HG03469 (cell line): ENCODE measurements at regions not wholly inside any gene's neighbourhood (a gene's known extent, or its start where the extent isn't known, plus 50 kb on each side); places are given as distances from the start of the nearest gene placed in this dataset.

Source experiments
- ATAC-seq: cut with Tn5 transposase; IDR thresholded peaks from one replicate; pipeline ENCODE4 v1.9.1; 2021; ENCODE audit warnings: mild to moderate bottlenecking, moderate library complexity, moderate number of reproducible peaks; ENCODE audit not compliant: unreplicated experiment

- no peak for ATAC-seq
Measured at GRCh38 chr2:19725392-19725791, 176.4 kb downstream of the TTC32 start.

DNA sequence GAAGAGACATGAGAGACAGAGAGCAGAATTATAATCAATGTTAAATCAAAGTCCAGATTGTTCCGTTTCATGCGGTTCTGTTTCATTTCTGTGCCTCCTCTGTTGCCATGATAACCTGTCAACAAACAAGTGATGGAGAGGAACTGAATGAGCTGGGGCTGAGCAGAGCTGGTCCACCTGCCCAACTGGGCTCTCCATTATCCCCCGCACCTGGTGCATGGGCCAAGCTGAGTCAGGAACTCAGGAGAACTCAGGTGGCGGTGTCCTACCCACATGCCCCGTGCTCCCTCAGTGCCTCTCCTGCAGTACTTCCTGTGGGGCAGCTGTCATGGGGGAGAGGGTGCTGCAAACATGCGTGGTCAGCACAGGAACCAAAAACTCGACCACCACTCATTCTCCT, 178.8 kb downstream of the TTC32 start:
- no peak for ATAC-seq

- ATAC-seq: no peak
Measured at GRCh38 chr2:19722531-19722971, 179.2 kb downstream of the TTC32 start.

DNA sequence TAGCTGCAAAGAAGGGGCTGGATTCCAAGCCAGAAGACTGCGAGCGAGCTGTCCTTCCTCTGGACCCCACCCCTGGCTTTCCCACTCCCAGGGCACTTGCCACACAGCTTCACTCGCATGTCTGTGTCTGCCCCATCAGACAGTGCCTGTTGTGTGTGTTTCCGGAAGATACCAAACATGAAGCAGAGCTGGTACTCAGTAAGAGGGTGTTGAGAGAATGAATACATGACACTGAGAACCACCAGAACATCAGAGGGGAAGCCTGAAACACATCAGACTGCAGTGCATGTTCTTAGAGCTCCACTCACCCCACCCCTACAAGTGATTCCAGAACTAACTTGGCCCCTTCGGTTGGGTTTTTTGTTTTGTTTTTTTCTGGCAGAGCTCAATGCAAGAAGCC, 181.5 kb downstream of the TTC32 start:
- ATAC-seq: no peak

DNA sequence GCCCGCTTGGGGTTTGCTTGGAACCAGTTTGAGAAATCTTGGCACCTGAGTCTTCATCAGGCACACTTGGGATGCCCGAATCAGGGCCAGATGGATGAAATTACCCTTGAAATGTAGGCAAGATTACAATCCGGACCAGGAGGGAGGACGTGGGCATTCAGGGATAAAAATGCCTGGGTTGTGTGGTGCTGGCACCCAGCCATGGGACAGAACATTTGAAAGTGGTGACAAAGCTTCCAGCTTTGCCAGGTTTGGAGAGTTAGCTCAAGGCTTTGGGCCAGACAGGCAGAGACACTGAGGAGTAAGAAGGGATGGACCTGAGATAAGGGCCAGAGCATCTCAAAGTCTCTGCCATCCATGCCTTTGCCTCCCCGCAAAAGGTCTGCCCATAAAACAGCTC, 182.2 kb downstream of the TTC32 start:
- ATAC-seq: no peak

DNA sequence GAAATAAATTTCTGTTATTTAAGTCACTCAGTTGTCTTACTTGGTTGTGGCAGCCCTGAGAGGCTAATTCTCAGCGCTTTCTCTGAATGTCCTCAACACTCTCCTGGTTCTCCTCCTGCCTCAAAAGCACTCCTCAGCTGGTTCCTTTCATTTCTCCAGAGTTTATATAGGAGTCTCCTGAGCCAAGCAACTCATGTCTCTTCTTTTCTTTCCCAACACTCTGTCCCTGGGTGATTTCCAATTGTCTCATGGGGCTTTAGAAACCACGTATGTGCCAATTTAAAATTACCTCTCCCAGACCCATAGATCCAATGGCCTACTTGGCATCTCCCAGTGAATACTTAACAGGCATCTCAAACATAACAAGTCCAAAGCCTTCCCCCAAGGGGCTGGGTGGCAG, 184.3 kb downstream of the TTC32 start:
- ATAC-seq: no peak

DNA sequence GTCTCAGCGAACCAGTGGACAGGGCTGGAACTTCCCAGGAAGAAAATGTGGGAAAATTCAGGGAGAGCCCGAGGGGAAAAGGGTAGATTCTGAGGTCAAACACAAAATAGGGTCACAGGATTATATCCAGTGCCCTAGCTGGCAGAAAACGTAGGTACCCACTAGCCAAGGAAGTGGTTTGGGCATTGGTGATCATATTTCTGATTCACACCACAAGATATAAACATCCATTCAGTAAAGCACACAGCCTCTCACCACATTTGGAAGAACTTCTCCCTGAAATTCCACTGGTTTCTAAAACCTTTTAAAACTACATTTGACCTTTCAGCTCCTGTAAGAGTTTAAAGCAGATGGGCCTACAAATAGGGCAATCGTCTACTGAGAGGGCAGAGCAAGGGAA, 186.9 kb downstream of the TTC32 start:
- no peak for ATAC-seq

GRCh38 chr2:19712850-19713249, 188.9 kb downstream of the TTC32 start:
- no peak for ATAC-seq

DNA sequence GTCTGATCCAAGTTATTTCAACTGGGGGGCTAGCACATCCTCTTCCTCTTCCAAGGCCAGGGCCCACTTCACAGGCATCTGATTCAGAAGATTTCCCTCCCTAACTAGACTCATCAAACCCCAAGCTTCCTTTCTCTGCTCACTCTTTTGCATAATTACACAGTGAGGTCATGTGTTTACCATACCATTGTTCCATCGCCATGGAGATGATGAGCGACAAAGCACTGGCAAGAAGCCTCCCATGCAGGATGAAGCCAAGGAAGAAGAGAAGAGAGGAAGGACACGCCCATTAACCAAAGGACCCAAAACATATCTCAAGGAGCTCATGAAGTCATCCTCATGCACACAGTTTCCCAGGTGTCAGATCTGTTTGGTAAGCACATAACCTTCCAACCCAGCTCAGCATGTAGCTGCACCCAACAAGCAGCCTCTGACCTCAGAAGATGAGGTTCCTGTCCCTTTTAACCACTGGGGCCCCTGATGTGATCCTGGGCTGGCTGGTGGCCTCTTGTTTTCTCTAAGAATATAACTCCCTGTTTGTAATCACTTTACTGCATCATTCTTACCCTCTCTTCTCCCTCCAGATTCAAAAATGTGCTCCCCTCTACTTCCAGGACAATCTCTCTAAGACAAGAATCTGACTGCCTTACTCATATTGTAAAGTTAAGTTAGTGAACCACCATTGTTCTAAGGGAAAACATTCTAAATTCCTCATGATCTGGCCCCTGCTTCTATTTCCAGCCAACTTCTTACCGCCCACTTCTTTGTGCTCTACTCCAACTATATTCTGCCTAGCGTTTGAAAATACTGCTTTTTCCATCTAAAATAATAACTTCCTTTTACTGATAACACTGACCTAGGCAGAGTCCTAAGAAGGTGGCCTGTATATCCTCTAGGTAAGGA, 190.1 kb downstream of the TTC32 start:
- no peak for ATAC-seq

- no peak for ATAC-seq
Measured at GRCh38 chr2:19710230-19710629, 191.6 kb downstream of the TTC32 start.

GRCh38 chr2:19709553-19709952, 192.2 kb downstream of the TTC32 start:
- ATAC-seq: no peak

DNA sequence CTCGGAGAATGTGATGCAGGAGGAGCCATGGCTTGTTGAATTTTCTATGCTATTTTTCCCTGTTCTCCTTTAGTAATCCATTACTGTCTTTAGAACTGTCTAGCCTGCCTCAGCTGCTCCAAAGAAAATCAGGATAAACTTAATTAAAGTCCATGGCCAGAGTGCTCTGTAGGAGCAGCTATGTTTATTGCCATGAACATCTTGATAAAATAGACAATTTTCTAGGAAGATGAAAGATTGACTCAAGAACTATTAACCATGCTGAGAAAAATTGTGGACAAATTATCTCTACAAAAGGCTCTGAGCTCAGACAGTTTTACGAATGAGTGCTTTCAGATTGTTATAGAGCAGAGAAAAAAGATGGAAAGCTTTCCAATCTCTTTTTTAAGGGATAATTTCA, 193.0 kb downstream of the TTC32 start:
- no peak for ATAC-seq

DNA sequence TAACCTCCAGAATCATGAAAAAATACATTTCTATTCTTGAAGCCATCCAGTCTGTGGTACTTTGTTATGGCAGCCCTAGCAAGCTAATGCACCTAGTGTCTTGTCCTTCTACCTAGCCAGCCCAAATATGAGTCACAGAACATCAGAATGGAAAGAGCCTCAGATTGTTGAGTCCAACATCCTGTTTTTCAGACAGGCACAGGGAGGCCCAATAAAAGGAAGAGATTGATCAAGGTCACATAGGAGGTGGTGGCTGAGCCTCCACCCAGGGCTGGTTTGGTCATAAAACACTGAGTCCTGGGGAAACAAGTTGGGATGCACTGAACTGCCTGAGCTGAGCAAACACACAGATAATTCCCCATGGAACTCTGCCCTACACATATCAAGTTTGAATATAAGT, 195.5 kb downstream of the TTC32 start:
- ATAC-seq: no peak

DNA sequence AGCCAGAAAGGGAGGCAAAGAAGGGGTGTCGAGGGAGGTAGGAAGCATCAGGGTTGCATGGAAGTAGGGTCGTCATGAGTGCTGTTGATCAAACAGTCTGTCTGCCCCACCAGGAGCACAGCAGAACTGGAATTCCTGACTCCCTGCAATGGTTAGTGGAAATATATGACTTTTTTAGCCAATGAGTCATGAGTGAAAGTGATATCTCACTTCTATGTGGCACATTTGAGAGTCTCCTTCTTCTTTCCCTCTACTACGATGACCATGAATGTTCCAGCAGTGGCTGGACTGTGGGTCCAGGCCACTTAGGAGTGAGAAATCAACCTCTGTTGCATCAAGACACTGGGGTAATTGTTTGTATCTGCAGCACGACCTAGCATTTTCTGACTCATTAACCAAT, 199.5 kb downstream of the TTC32 start:
- no peak for ATAC-seq

DNA sequence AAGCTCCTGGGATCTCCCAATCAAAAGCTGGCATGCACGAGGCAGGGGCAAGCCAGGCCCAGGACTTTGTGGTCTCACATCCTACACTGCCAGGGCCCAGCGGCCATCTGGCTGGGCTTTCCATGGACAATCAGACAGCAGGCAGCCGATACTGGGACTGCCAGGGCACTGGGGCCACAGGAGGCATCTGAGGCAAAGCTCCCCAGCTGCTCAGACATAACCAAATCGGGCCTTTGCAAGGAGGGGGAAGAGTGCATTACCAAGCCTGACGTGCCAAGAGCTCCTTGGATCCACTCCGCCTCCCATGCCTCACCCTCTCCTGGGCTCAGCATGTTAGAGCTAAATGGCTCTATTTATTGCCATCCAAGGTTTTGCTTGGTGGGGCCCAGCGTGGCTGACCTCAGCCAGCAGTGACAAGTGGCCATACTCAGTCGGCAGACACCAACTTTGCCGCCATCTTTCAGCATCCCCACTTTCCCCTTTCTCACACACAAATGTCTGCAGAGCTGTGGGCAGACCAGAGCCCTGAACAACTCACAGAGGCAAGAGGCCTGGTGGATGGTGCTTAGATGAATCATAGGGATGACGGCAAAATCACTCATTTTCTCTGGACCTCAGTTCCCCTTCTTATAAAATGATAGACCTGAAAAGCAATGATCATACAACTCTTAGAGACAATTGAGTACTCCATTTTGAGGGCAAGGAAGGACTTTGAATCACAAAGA, 200.8 kb downstream of the TTC32 start:
- ATAC-seq: no peak

- no peak for ATAC-seq
Measured at GRCh38 chr2:19697131-19697530, 204.7 kb downstream of the TTC32 start.

DNA sequence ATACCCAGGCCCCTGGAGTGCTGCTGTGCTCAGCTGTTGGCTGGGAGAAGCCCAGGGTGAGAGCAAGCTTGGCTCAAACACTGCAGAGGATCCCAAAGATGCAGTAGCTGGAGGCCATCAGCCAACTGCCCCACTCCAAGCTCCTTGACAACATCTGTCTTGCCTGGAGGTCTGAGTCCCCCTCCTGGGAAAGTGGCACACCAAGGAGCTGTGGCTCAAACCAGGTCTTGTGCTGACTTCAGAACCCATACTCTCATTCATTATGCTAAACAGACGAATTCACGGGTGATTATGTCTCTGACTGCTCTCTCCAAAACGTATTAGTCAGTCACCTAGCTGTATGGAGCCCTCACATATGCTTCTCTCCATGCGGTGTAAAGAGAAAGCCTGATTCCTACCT, 206.1 kb downstream of the TTC32 start:
- ATAC-seq: no peak

- no peak for ATAC-seq
Measured at GRCh38 chr2:19691892-19692291, 209.9 kb downstream of the TTC32 start.

DNA sequence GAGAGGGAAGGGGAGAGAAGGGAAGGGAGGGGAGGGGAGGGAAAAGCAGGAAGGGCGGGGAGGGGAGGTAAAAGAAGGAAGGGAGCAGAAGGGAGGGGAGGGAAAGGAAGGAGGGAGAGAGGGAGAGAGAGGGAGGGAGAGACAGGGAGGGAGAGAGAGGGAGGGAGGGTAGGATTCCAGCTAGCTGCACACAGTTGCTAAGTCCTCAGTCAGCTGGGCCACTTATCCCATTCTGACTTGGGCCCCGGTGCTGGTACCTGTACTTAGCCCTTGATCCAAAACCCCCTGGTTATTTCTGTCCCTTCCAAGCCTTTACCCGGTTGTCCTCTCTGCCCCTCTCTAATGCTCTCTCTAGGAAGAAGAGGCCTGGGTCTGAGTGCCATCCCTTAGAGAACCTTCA, 211.4 kb downstream of the TTC32 start:
- ATAC-seq: no peak

DNA sequence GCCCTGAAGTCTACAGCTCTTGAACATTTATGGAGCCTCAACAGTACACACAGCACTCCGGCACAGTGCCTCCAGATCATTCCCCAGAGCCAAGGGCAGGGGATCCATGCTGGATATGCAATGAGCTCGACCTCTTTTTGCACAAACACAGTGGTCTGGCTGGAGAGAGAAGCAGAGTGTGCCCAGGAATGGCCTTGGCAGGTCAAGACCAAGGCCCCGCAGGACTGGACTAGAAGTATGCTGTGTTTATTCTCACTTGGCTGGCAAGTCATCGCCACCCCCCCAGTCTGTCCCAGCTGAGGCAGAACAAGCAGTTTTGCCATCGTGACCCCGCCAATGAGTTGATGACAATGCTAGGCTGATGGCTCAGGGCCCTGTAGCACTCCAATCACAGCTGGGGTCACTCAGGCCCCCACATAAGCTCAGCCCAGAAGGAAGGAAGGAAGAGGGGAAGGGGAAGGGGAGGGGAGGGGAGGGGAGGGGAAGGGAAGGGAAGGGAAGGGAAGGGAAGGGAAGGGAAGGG, 212.1 kb downstream of the TTC32 start:
- ATAC-seq: no peak

GRCh38 chr2:19688059-19688458, 213.7 kb downstream of the TTC32 start:
- no peak for ATAC-seq
